Mucosa of rectum (tissue), 2 donors: ENCODE measurements at regions not wholly inside any gene's neighbourhood (a gene's known extent, or its start where the extent isn't known, plus 50 kb on each side); places are given as distances from the start of the nearest gene placed in this dataset.

Experiments
- H3K27ac ChIP-seq, 2 donors: one replicate each; pipeline ENCODE4 v1.7.0; 2013; ENCODE audit warnings: inconsistent platforms in 2 of 2, low read depth in 2 of 2, low read length in 2 of 2
- H3K27me3 ChIP-seq, 2 donors: one replicate each; pipeline ENCODE4 v1.7.0; 2013; ENCODE audit warnings: low read length in 2 of 2; ENCODE audit not compliant: control insufficient read depth in 2 of 2, insufficient read depth in 2 of 2
- H3K36me3 ChIP-seq, 2 donors: one replicate each; pipeline ENCODE4 v1.7.0; 2013; ENCODE audit warnings: low read length in 2 of 2; ENCODE audit not compliant: control insufficient read depth in 2 of 2, insufficient read depth in 2 of 2
- H3K4me1 ChIP-seq, 2 donors: one replicate each; pipeline ENCODE4 v1.7.0; 2013; ENCODE audit warnings: low read length in 2 of 2, mild to moderate bottlenecking in 1 of 2; ENCODE audit not compliant: control insufficient read depth in 2 of 2, insufficient read depth in 2 of 2
- H3K4me3 ChIP-seq, 2 donors: one replicate each; pipeline ENCODE4 v1.7.0; 2013; ENCODE audit warnings: low read length in 2 of 2
- H3K9ac ChIP-seq, 2 donors: one replicate each; pipeline ENCODE4 v1.7.0; 2013; ENCODE audit warnings: low read length in 2 of 2, low read depth in 1 of 2, mild to moderate bottlenecking in 1 of 2
- H3K9me3 ChIP-seq, 2 donors: one replicate each; pipeline ENCODE4 v1.7.0; 2013; ENCODE audit warnings: low read length in 2 of 2; ENCODE audit not compliant: control insufficient read depth in 2 of 2
- donor health status: healthy.
- donor health status: Normal muscosa, but diverticular disease.

GRCh38 chr5:28014779-28015178, 976.4 kb upstream of the CDH9 start:
- no peaks in the 10 kb centered on the region for H3K36me3 ChIP-seq
- H3K9ac ChIP-seq: no peak overlapping the region
- no peak overlapping the region for H3K27ac ChIP-seq
- H3K4me3 ChIP-seq: no peak overlapping the region
- no peaks in the 10 kb centered on the region for H3K4me1 ChIP-seq
- H3K27me3 ChIP-seq: no peaks in the 10 kb centered on the region
- peaks cover 0 to 10% of the 10 kb centered on the region in 2 donors for H3K9me3 ChIP-seq

GRCh38 chr5:28012538-28012937, 974.2 kb upstream of the CDH9 start:
- H3K27ac ChIP-seq: no peak overlapping the region
- peaks cover 0 to 10% of the 10 kb centered on the region in 2 donors for H3K9me3 ChIP-seq
- no peaks in the 10 kb centered on the region for H3K27me3 ChIP-seq
- no peak overlapping the region for H3K4me3 ChIP-seq
- no peak overlapping the region for H3K9ac ChIP-seq
- H3K4me1 ChIP-seq: no peaks in the 10 kb centered on the region
- H3K36me3 ChIP-seq: no peaks in the 10 kb centered on the region

GRCh38 chr5:28009576-28009975, 971.2 kb upstream of the CDH9 start:
- no peaks in the 10 kb centered on the region for H3K4me1 ChIP-seq
- no peak overlapping the region for H3K27ac ChIP-seq
- H3K9ac ChIP-seq: no peak overlapping the region
- no peaks in the 10 kb centered on the region for H3K36me3 ChIP-seq
- peaks cover 0 to 7% of the 10 kb centered on the region in 2 donors for H3K9me3 ChIP-seq
- no peaks in the 10 kb centered on the region for H3K27me3 ChIP-seq
- no peak overlapping the region for H3K4me3 ChIP-seq

- no peak overlapping the region for H3K4me3 ChIP-seq
- no peaks in the 10 kb centered on the region for H3K27me3 ChIP-seq
- H3K36me3 ChIP-seq: no peaks in the 10 kb centered on the region
- no peak overlapping the region for H3K9ac ChIP-seq
- no peaks in the 10 kb centered on the region for H3K4me1 ChIP-seq
- H3K9me3 ChIP-seq: peaks cover 0 to 2% of the 10 kb centered on the region in 2 donors
- H3K27ac ChIP-seq: no peak overlapping the region
These were observed 958.3 kb upstream of the CDH9 start for GRCh38 chr5:27996665-27997064.

- Histone ChIP-seq H3K27ac (no peak overlapping the region), H3K27me3 (no peaks in the 10 kb centered on the region), H3K4me1 (no peaks in the 10 kb centered on the region), H3K9ac (no peak overlapping the region), H3K36me3 (no peaks in the 10 kb centered on the region), H3K9me3 (peaks cover 0 to 2% of the 10 kb centered on the region in 2 donors), H3K4me3 (no peak overlapping the region)
These were observed 957.5 kb upstream of the CDH9 start for GRCh38 chr5:27995867-27996266.

- Histone ChIP-seq H3K36me3 (no peaks in the 10 kb centered on the region), H3K9me3 (no peaks in the 10 kb centered on the region)
These were observed 939.9 kb upstream of the CDH9 start for GRCh38 chr5:27978322-27978721.

GRCh38 chr5:27969157-27969556, 930.8 kb upstream of the CDH9 start:
- Histone ChIP-seq H3K4me1 (no peaks in the 10 kb centered on the region), H3K9me3 (peaks cover 0 to 1% of the 10 kb centered on the region in 2 donors), H3K4me3 (no peak overlapping the region), H3K27ac (no peak overlapping the region), H3K27me3 (no peaks in the 10 kb centered on the region), H3K9ac (no peak overlapping the region), H3K36me3 (no peaks in the 10 kb centered on the region)

More at GRCh38 chr5:27978322-27978721, 939.9 kb upstream of the CDH9 start:
- no peaks in the 10 kb centered on the region for H3K27me3 ChIP-seq
- H3K4me1 ChIP-seq: no peaks in the 10 kb centered on the region
- H3K27ac ChIP-seq: no peak overlapping the region
- no peak overlapping the region for H3K9ac ChIP-seq
- no peak overlapping the region for H3K4me3 ChIP-seq

GRCh38 chr5:27963050-27963783, 924.8 kb upstream of the CDH9 start:
- Histone ChIP-seq H3K4me3 (no peak overlapping the region), H3K36me3 (no peaks in the 10 kb centered on the region)

GRCh38 chr5:27962198-27962597, 923.8 kb upstream of the CDH9 start:
- Histone ChIP-seq H3K4me1 (no peaks in the 10 kb centered on the region), H3K4me3 (no peak overlapping the region), H3K9me3 (peaks cover 3 to 5% of the 10 kb centered on the region in 2 donors), H3K36me3 (no peaks in the 10 kb centered on the region), H3K9ac (no peak overlapping the region), H3K27me3 (no peaks in the 10 kb centered on the region), H3K27ac (no peak overlapping the region)

More at GRCh38 chr5:27963050-27963783, 924.8 kb upstream of the CDH9 start:
- no peaks in the 10 kb centered on the region for H3K27me3 ChIP-seq
- no peak overlapping the region for H3K27ac ChIP-seq
- peaks cover 3 to 5% of the 10 kb centered on the region in 2 donors for H3K9me3 ChIP-seq
- no peaks in the 10 kb centered on the region for H3K4me1 ChIP-seq
- H3K9ac ChIP-seq: no peak overlapping the region

GRCh38 chr5:27947088-27947487, 908.7 kb upstream of the CDH9 start:
- Histone ChIP-seq H3K27me3 (no peaks in the 10 kb centered on the region), H3K27ac (no peak overlapping the region), H3K9ac (no peak overlapping the region), H3K36me3 (no peaks in the 10 kb centered on the region), H3K4me1 (no peaks in the 10 kb centered on the region), H3K9me3 (no peaks in the 10 kb centered on the region), H3K4me3 (no peak overlapping the region)
